Caco-2 (cell line): ENCODE measurements at regions not wholly inside any gene's neighbourhood (a gene's known extent, or its start where the extent isn't known, plus 50 kb on each side); places are given as distances from the start of the nearest gene placed in this dataset.

ENCODE experiments used
- BruUV-seq: library from RNA; stranded (reverse); fragments of 400-500 nt; replicated peaks from 2 replicates; lab custom pipeline; 2021; lab: Mats Ljungman, UMichigan
- CTCF ChIA-PET: fragments of 300-600 bp; sonication (Branson Sonifier 250); formaldehyde crosslinking; loops from one replicate; lab custom pipeline; 2022; ENCODE audit warnings: antibody characterized with exemption; lab: Charles Lee
- POLR2A ChIA-PET: fragments of 300-600 bp; sonication (Branson Sonifier 250); formaldehyde crosslinking; loops from one replicate; lab custom pipeline; 2022; ENCODE audit warnings: antibody characterized with exemption; lab: Charles Lee
- DNase-seq, 2 experiments: peaks; one replicate each; pipeline versions ENCODE4 v3.0.0 to v3.0.0-alpha.2; 2020 to 2022
- H3K27me3 ChIP-seq: replicated peaks from 2 replicates; pipeline ENCODE4 v1.6.0; 2011; ENCODE audit warnings: low read length; ENCODE audit not compliant: control insufficient read depth, insufficient read depth
- H3K36me3 ChIP-seq: 2 replicates; pipeline ENCODE4 v1.5.1; 2011; ENCODE audit warnings: low read length; ENCODE audit not compliant: control insufficient read depth, insufficient read depth
- H3K4me1 ChIP-seq: fragments of 250-450 bp; sonication (Bioruptor Pico); 2 replicates; pipeline ENCODE4 v1.5.1; 2020; ENCODE audit warnings: mild to moderate bottlenecking
- H3K4me3 ChIP-seq: 2 replicates; pipeline ENCODE4 v1.5.1; 2011; ENCODE audit warnings: low read depth, mild to moderate bottlenecking, control low read depth, low read length
- H3K9me3 ChIP-seq: fragments of 250-450 bp; sonication (Bioruptor Pico); 2 replicates; pipeline ENCODE4 v1.5.1; 2020; ENCODE audit warnings: mild to moderate bottlenecking, moderate library complexity
- H3K27ac Mint-ChIP-seq: one replicate; pipeline ENCODE4 v1.8.0; 2022; ENCODE audit warnings: mixed read lengths; ENCODE audit not compliant: unreplicated experiment
- H3K27me3 Mint-ChIP-seq: one replicate; pipeline ENCODE4 v1.8.0; 2022; ENCODE audit warnings: mixed read lengths; ENCODE audit not compliant: insufficient read depth, unreplicated experiment
- H3K36me3 Mint-ChIP-seq: one replicate; pipeline ENCODE4 v1.8.0; 2022; ENCODE audit warnings: mild to moderate bottlenecking, mixed read lengths; ENCODE audit not compliant: insufficient read depth, unreplicated experiment
- H3K4me1 Mint-ChIP-seq: one replicate; pipeline ENCODE4 v1.8.0; 2022; ENCODE audit warnings: low read depth, mixed read lengths; ENCODE audit not compliant: unreplicated experiment
- H3K4me3 Mint-ChIP-seq: one replicate; pipeline ENCODE4 v1.8.0; 2022; ENCODE audit warnings: mild to moderate bottlenecking, moderate library complexity, mixed read lengths; ENCODE audit not compliant: unreplicated experiment
- H3K9me3 Mint-ChIP-seq: one replicate; pipeline ENCODE4 v1.8.0; 2022; ENCODE audit warnings: mixed read lengths; ENCODE audit not compliant: unreplicated experiment
- CTCF ChIP-seq, 2 experiments: fragments of 200-600 bp in 1 of 2; IDR thresholded peaks; 1 replicate in 1 of 2; 2 replicates in 1 of 2; pipeline versions ENCODE4 v1.5.1 to v1.8.0; 2011 to 2022; ENCODE audit warnings: antibody characterized with exemption in 1 of 2, control low read depth in 1 of 2, inconsistent platforms in 1 of 2, low read depth in 1 of 2, low read length in 1 of 2, mild to moderate bottlenecking in 1 of 2, moderate library complexity in 1 of 2; ENCODE audit not compliant: insufficient read depth in 1 of 2, severe bottlenecking in 1 of 2, unreplicated experiment in 1 of 2
- intact Hi-C: fragments of 100-400 bp; cut with micrococcal nuclease; formaldehyde crosslinking; loops from one replicate; pipeline ENCODE4 v1.10.0; 2022; ENCODE audit not compliant: unreplicated experiment

- BruUV-seq, result no TSS peak
- no peak for DNase-seq
- Mint-ChIP-seq H3K27ac (no peak overlapping the region), H3K9me3 (no peaks in the 10 kb centered on the region), H3K4me1 (no peaks in the 10 kb centered on the region), H3K4me3 (no peak overlapping the region), H3K36me3 (no peaks in the 10 kb centered on the region), H3K27me3 (no peaks in the 10 kb centered on the region)
- Histone ChIP-seq H3K4me1 (peaks cover 6% of the 10 kb centered on the region; the same call in 1 of the 2 replicates), H3K4me3 (no peak overlapping the region), H3K36me3 (no peaks in the 10 kb centered on the region), H3K27me3 (no peaks in the 10 kb centered on the region), H3K9me3 (no peaks in the 10 kb centered on the region)
- no peak for TF ChIP-seq CTCF (IDR thresholded peaks at IDR 0.05; ENCODE audit: insufficient read depth in 1 of 2, low read depth in 1 of 2, low read length in 1 of 2, severe bottlenecking in 1 of 2, unreplicated experiment in 1 of 2)
- intact Hi-C loops, result no loop called here
- POLR2A ChIA-PET, result no interaction called here
- CTCF ChIA-PET, result no interaction called here
Measured at GRCh38 chr3:151550642-151551041, 89.8 kb upstream of the IGSF10 start.

DNA sequence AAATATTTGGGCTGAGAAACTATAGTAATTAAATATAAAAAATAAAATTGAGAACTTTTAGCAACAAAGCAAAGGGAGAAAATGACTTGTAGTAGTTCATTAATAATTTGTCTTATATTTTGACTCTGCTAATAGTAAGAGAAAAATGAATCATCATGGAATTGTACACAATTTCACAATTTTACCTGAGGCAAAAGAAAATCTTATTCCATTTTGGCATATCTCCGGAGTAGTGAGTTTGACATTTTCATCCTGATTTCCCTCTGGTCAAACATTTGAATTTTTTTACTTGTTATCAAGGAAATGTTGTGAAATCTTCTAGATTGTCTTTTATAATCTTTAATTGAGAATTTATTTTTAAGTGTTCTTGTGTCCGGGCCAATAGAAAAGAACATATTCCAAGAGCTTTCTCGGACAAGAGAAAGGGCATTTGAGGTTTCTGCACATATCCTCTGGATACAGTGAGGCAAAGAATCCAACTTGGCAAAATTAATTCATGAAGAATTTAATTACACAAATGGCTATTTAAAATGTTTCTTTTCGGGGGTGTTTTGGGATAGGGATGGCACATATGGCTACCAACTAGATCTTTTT lies 89.3 kb upstream of the IGSF10 start:
- Histone ChIP-seq H3K4me3 (no peak overlapping the region), H3K36me3 (no peaks in the 10 kb centered on the region), H3K27me3 (no peaks in the 10 kb centered on the region), H3K9me3 (no peaks in the 10 kb centered on the region), H3K4me1 (peaks cover 6% of the 10 kb centered on the region; the same call in 1 of the 2 replicates)
- H3K9me3 Mint-ChIP-seq, result no peaks in the 10 kb centered on the region
- no peak overlapping the region for H3K4me3 Mint-ChIP-seq
- H3K27ac Mint-ChIP-seq, result no peak overlapping the region
- DNase-seq, result no peak
- intact Hi-C loops, result no loop called here
- no peaks in the 10 kb centered on the region for H3K4me1 Mint-ChIP-seq
- POLR2A ChIA-PET, result no interaction called here
- H3K36me3 Mint-ChIP-seq, result no peaks in the 10 kb centered on the region
- BruUV-seq, result no TSS peak
- no peak for TF ChIP-seq CTCF (IDR thresholded peaks at IDR 0.05; ENCODE audit: insufficient read depth in 1 of 2, low read depth in 1 of 2, low read length in 1 of 2, severe bottlenecking in 1 of 2, unreplicated experiment in 1 of 2)
- CTCF ChIA-PET, result no interaction called here
- no peaks in the 10 kb centered on the region for H3K27me3 Mint-ChIP-seq

DNA sequence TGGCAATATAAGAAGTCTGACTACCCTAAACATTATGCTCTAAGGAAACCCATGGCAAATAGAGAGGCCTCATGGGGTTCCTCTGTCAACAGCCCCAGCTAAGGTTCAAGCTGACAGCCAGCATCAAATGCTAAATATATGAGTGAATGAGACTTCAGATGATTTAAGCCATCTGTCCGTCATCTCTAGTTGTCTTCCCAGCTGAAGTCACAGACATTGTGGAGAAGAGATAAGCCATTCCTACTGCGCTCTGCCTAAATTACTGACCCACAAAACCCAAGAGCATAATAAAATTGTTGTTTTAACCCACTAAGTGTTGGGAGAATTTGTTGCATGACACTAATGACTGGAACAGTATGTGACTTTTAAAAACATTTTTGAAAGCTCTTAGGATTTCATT lies 87.3 kb upstream of the IGSF10 start:
- POLR2A ChIA-PET, result no interaction called here

More for the DNA sequence above, 87.3 kb upstream of the IGSF10 start:
- CTCF ChIA-PET, result no interaction called here
- intact Hi-C loops, result no loop called here
- no peaks in the 10 kb centered on the region for H3K36me3 Mint-ChIP-seq
- peaks cover 4% of the 10 kb centered on the region for H3K4me1 Mint-ChIP-seq
- H3K9me3 Mint-ChIP-seq, result no peaks in the 10 kb centered on the region
- Histone ChIP-seq H3K9me3 (no peaks in the 10 kb centered on the region), H3K36me3 (no peaks in the 10 kb centered on the region), H3K4me3 (no peak overlapping the region), H3K27me3 (no peaks in the 10 kb centered on the region), H3K4me1 (peaks cover 15% of the 10 kb centered on the region)
- H3K27ac Mint-ChIP-seq, result no peak overlapping the region
- no TSS peak for BruUV-seq
- no peak for DNase-seq
- H3K4me3 Mint-ChIP-seq, result no peak overlapping the region
- H3K27me3 Mint-ChIP-seq, result no peaks in the 10 kb centered on the region
- TF ChIP-seq CTCF (IDR thresholded peaks at IDR 0.05; ENCODE audit: insufficient read depth in 1 of 2, low read depth in 1 of 2, low read length in 1 of 2, severe bottlenecking in 1 of 2, unreplicated experiment in 1 of 2), result no peak
